ENCODE measurements at regions not wholly inside any gene's neighbourhood (a gene's known extent, or its start where the extent isn't known, plus 50 kb on each side); places are given as distances from the start of the nearest gene placed in this dataset.

DNA sequence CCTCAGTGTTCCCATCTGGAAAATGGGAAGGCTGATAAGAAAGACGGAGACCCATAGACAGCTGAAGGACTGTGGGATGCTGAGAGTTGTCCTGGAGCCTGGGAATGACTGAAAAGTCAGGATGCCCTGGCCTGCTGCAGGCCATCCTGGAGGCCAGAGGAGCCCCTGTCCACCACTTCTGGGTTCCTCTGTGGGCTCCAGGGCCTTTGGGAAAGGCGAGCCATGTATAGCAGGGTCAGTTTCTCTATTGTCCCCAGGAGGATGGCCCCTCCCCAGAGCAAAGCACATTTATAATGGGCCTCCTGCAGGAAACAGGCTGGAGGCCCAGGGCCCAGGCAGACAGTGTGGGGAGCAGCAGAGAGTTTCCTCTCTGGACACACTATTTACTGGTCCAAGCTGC, 471.4 kb upstream of the MGMT start:
- TF ChIP-seq CTCF (IDR thresholded peaks at IDR 0.05) (no peak), EP300 (IDR thresholded peaks at IDR 0.05) (no peak), POLR2A (IDR thresholded peaks at IDR 0.05) (no peak)

Measured in ovary (tissue), 3 donors.